Activated naive CD4-positive, alpha-beta T cell treated with anti-CD3 and anti-CD28 coated beads, Interleukin-2, amount 10 ng/mL, durations not matched to agents 7 days and 5 days (primary cell): ENCODE measurements at regions not wholly inside any gene's neighbourhood (a gene's known extent, or its start where the extent isn't known, plus 50 kb on each side); places are given as distances from the start of the nearest gene placed in this dataset.

ENCODE experiments used
- CTCF ChIA-PET: fragments of 350-600 bp; sonication (Branson Sonifier 250); formaldehyde crosslinking; loops from one replicate; lab custom pipeline; 2021; ENCODE audit warnings: antibody characterized with exemption; lab: Charles Lee
- DNase-seq: peaks from one replicate; pipeline ENCODE4 v3.0.0-alpha.2; 2020
- H3K27ac Mint-ChIP-seq: one replicate; pipeline ENCODE4 v1.8.0; 2021; ENCODE audit warnings: mild to moderate bottlenecking, moderate library complexity, mixed read lengths
- H3K27me3 Mint-ChIP-seq: one replicate; pipeline ENCODE4 v1.8.0; 2021; ENCODE audit warnings: mild to moderate bottlenecking, mixed read lengths
- H3K36me3 Mint-ChIP-seq: one replicate; pipeline ENCODE4 v1.8.0; 2021; ENCODE audit warnings: mixed read lengths
- H3K4me1 Mint-ChIP-seq: one replicate; pipeline ENCODE4 v1.8.0; 2021; ENCODE audit warnings: mixed read lengths
- H3K4me3 Mint-ChIP-seq: one replicate; pipeline ENCODE4 v1.8.0; 2021; ENCODE audit warnings: mild to moderate bottlenecking, moderate library complexity, mixed read lengths
- H3K9me3 Mint-ChIP-seq: one replicate; pipeline ENCODE4 v1.8.0; 2021; ENCODE audit warnings: mixed read lengths

- Mint-ChIP-seq H3K36me3 (no peaks in the 10 kb centered on the region), H3K9me3 (peaks cover 14% of the 10 kb centered on the region), H3K4me3 (no peak overlapping the region), H3K27me3 (no peaks in the 10 kb centered on the region), H3K27ac (no peak overlapping the region), H3K4me1 (no peaks in the 10 kb centered on the region)
- CTCF ChIA-PET: no interaction called here
- DNase-seq: no peak
Measured at GRCh38 chr3:165355316-165355715, 159.1 kb upstream of the SLITRK3 start.

GRCh38 chr3:165347526-165347925, 151.3 kb upstream of the SLITRK3 start:
- H3K4me1 Mint-ChIP-seq: no peaks in the 10 kb centered on the region
- H3K9me3 Mint-ChIP-seq: peaks cover 13% of the 10 kb centered on the region
- H3K4me3 Mint-ChIP-seq: no peak overlapping the region
- no peak for DNase-seq
- no peak overlapping the region for H3K27ac Mint-ChIP-seq
- CTCF ChIA-PET: no interaction called here
- no peaks in the 10 kb centered on the region for H3K27me3 Mint-ChIP-seq
- no peaks in the 10 kb centered on the region for H3K36me3 Mint-ChIP-seq

GRCh38 chr3:165346503-165346902, 150.3 kb upstream of the SLITRK3 start:
- CTCF ChIA-PET: no interaction called here
- peaks cover 7% of the 10 kb centered on the region for H3K9me3 Mint-ChIP-seq
- H3K27ac Mint-ChIP-seq: no peak overlapping the region
- H3K36me3 Mint-ChIP-seq: no peaks in the 10 kb centered on the region
- DNase-seq: no peak
- no peak overlapping the region for H3K4me3 Mint-ChIP-seq
- no peaks in the 10 kb centered on the region for H3K4me1 Mint-ChIP-seq
- no peaks in the 10 kb centered on the region for H3K27me3 Mint-ChIP-seq

GRCh38 chr3:165343185-165343584, 147.0 kb upstream of the SLITRK3 start:
- CTCF ChIA-PET: no interaction called here
- Mint-ChIP-seq H3K36me3 (no peaks in the 10 kb centered on the region), H3K27me3 (no peaks in the 10 kb centered on the region), H3K4me1 (no peaks in the 10 kb centered on the region), H3K27ac (no peak overlapping the region), H3K4me3 (no peak overlapping the region), H3K9me3 (peaks cover 3% of the 10 kb centered on the region)
- no peak for DNase-seq

GRCh38 chr3:165339753-165340152, 143.6 kb upstream of the SLITRK3 start:
- Mint-ChIP-seq H3K27me3 (no peaks in the 10 kb centered on the region), H3K36me3 (no peaks in the 10 kb centered on the region), H3K27ac (no peak overlapping the region), H3K4me1 (no peaks in the 10 kb centered on the region), H3K4me3 (no peak overlapping the region), H3K9me3 (peaks cover 2% of the 10 kb centered on the region)
- CTCF ChIA-PET: no interaction called here
- no peak for DNase-seq

GRCh38 chr3:165336786-165337185, 140.6 kb upstream of the SLITRK3 start:
- Mint-ChIP-seq H3K4me3 (no peak overlapping the region), H3K36me3 (no peaks in the 10 kb centered on the region), H3K4me1 (no peaks in the 10 kb centered on the region), H3K27ac (no peak overlapping the region), H3K9me3 (peaks cover 2% of the 10 kb centered on the region), H3K27me3 (no peaks in the 10 kb centered on the region)
- no peak for DNase-seq
- CTCF ChIA-PET: no interaction called here
